ENCODE measurements at regions not wholly inside any gene's neighbourhood (a gene's known extent, or its start where the extent isn't known, plus 50 kb on each side); places are given as distances from the start of the nearest gene placed in this dataset.

GRCh38 chr12:93957168-93957567, 191.2 kb upstream of the PLXNC1 start:
- Histone ChIP-seq H3K4me3 (ENCODE audit: low read depth, low read length) (no peak overlapping the region), H3K36me3 (no peaks in the 10 kb centered on the region), H3K4me1 (no peaks in the 10 kb centered on the region), H3K27me3 (no peaks in the 10 kb centered on the region), H3K9me3 (no peaks in the 10 kb centered on the region)
- no peak for TF ChIP-seq CTCF (IDR thresholded peaks at IDR 0.05; ENCODE audit: low read depth, low read length)
- DNase-seq = no peak

GRCh38 chr12:93957870-93958269, 190.5 kb upstream of the PLXNC1 start:
- Histone ChIP-seq H3K4me3 (ENCODE audit: low read depth, low read length) (no peak overlapping the region), H3K27me3 (no peaks in the 10 kb centered on the region), H3K36me3 (no peaks in the 10 kb centered on the region), H3K9me3 (no peaks in the 10 kb centered on the region), H3K4me1 (no peaks in the 10 kb centered on the region)
- DNase-seq = no peak
- no peak for TF ChIP-seq CTCF (IDR thresholded peaks at IDR 0.05; ENCODE audit: low read depth, low read length)

GRCh38 chr12:93959657-93960056, 188.7 kb upstream of the PLXNC1 start:
- no peak overlapping the region for H3K4me3 ChIP-seq (ENCODE audit: low read depth, low read length)
- H3K4me1 ChIP-seq = no peaks in the 10 kb centered on the region
- H3K27me3 ChIP-seq = no peaks in the 10 kb centered on the region
- no peak for TF ChIP-seq CTCF (IDR thresholded peaks at IDR 0.05; ENCODE audit: low read depth, low read length)
- no peaks in the 10 kb centered on the region for H3K9me3 ChIP-seq
- no peaks in the 10 kb centered on the region for H3K36me3 ChIP-seq
- DNase-seq = no peak

- no peak for TF ChIP-seq CTCF (IDR thresholded peaks at IDR 0.05; ENCODE audit: low read depth, low read length)
- Histone ChIP-seq H3K27me3 (no peaks in the 10 kb centered on the region), H3K9me3 (no peaks in the 10 kb centered on the region), H3K4me1 (no peaks in the 10 kb centered on the region), H3K36me3 (no peaks in the 10 kb centered on the region), H3K4me3 (ENCODE audit: low read depth, low read length) (no peak overlapping the region)
- DNase-seq = no peak
Observed at GRCh38 chr12:93960521-93960920, 187.9 kb upstream of the PLXNC1 start.

GRCh38 chr12:93962336-93962735, 186.0 kb upstream of the PLXNC1 start:
- no peak overlapping the region for H3K4me3 ChIP-seq (ENCODE audit: low read depth, low read length)
- no peak for DNase-seq
- no peaks in the 10 kb centered on the region for H3K36me3 ChIP-seq
- no peaks in the 10 kb centered on the region for H3K9me3 ChIP-seq
- no peak for TF ChIP-seq CTCF (IDR thresholded peaks at IDR 0.05; ENCODE audit: low read depth, low read length)
- no peaks in the 10 kb centered on the region for H3K27me3 ChIP-seq
- H3K4me1 ChIP-seq = no peaks in the 10 kb centered on the region

- Histone ChIP-seq H3K9me3 (no peaks in the 10 kb centered on the region), H3K4me1 (no peaks in the 10 kb centered on the region), H3K4me3 (ENCODE audit: low read depth, low read length) (no peak overlapping the region), H3K36me3 (no peaks in the 10 kb centered on the region), H3K27me3 (no peaks in the 10 kb centered on the region)
- DNase-seq = no peak
- no peak for TF ChIP-seq CTCF (IDR thresholded peaks at IDR 0.05; ENCODE audit: low read depth, low read length)
Observed at GRCh38 chr12:93964936-93965335, 183.4 kb upstream of the PLXNC1 start.
